HepG2 (cell line): ENCODE measurements at regions not wholly inside any gene's neighbourhood (a gene's known extent, or its start where the extent isn't known, plus 50 kb on each side); places are given as distances from the start of the nearest gene placed in this dataset.

Experiments
- ATAC-seq: fragments of 200-7000 bp; cut with Tn5 transposase; 3 replicates; pipeline ENCODE4 v1.9.1; 2020; ENCODE audit warnings: mild to moderate bottlenecking, moderate library complexity
- BruUV-seq: library from RNA; stranded (reverse); fragments of 400-500 nt; replicated peaks from 2 replicates; lab custom pipeline; 2021; lab: Mats Ljungman, UMichigan
- CTCF ChIA-PET: fragments of 300-600 bp; formaldehyde crosslinking; extraction: SDS; loops from one replicate; lab custom pipeline; 2021; ENCODE audit warnings: low total read pairs, inconsistent platforms, low intra/inter-chr PET ratio; lab: Yijun Ruan, JAX
- POLR2A ChIA-PET: fragments of 350-600 bp; sonication (Branson Sonifier 250); formaldehyde crosslinking; loops from one replicate; lab custom pipeline; 2020; ENCODE audit warnings: antibody characterized with exemption, inconsistent platforms; lab: Yijun Ruan, JAX
- DNase-seq: peaks from one replicate; pipeline ENCODE4 v3.0.0-alpha.2; 2015; ENCODE audit warnings: low spot score
- FAIRE-seq: peaks from 3 replicates; lab custom pipeline; 2011; peaks lifted over from hg19 to GRCh38; lab: Jason Lieb, UNC
- H2AFZ ChIP-seq: one replicate; pipeline ENCODE4 v1.6.1; 2011; ENCODE audit warnings: low read length, inconsistent platforms
- H3K27ac ChIP-seq: fragments of 300-600 bp; 3 replicates; pipeline ENCODE4 v1.8.0; 2011; ENCODE audit warnings: mixed run types, mild to moderate bottlenecking, mixed read lengths, low read length, inconsistent platforms; ENCODE audit not compliant: insufficient read depth; ENCODE audit errors: extremely low read length
- H3K27me3 ChIP-seq, 2 experiments: fragments of 200-600 bp in 1 of 2; 2 replicates in 1 of 2; 3 replicates in 1 of 2; pipeline versions ENCODE4 v1.6.0 to v1.8.0; 2011; ENCODE audit warnings: low read length in 2 of 2, mild to moderate bottlenecking in 2 of 2, moderate library complexity in 2 of 2, inconsistent platforms in 1 of 2; ENCODE audit not compliant: insufficient read depth in 2 of 2, control insufficient read depth in 1 of 2
- H3K36me3 ChIP-seq, 2 experiments: fragments of 200-600 bp in 1 of 2; replicated peaks in 1 of 2; 2 replicates in 1 of 2; 3 replicates in 1 of 2; pipeline versions ENCODE4 v1.5.1 to v1.8.0; 2011; ENCODE audit warnings: low read length in 2 of 2, inconsistent platforms in 1 of 2; ENCODE audit not compliant: insufficient read depth in 2 of 2, control insufficient read depth in 1 of 2
- H3K4me1 ChIP-seq: 2 replicates; pipeline ENCODE4 v1.5.1; 2012; ENCODE audit warnings: low read length, inconsistent platforms; ENCODE audit not compliant: insufficient read depth
- H3K4me2 ChIP-seq: 2 replicates; pipeline ENCODE4 v1.6.0; 2011; ENCODE audit warnings: low read depth, low read length, inconsistent platforms
- H3K4me3 ChIP-seq, 3 experiments: fragments of 200-600 bp in 1 of 3; sonication (generic), shearing (Covaris generic) in 1 of 3; replicated peaks in 1 of 3; 2 replicates each; pipeline ENCODE4 v1.5.1; 2011 to 2016; ENCODE audit warnings: low read length in 3 of 3, inconsistent platforms in 2 of 3, low read depth in 2 of 3, mild to moderate bottlenecking in 2 of 3, control low read depth in 1 of 3, mixed read lengths in 1 of 3; ENCODE audit not compliant: insufficient read depth in 1 of 3
- H3K79me2 ChIP-seq: one replicate; pipeline ENCODE4 v1.6.1; 2011; ENCODE audit warnings: low read length, inconsistent platforms; ENCODE audit not compliant: insufficient read depth
- H3K9ac ChIP-seq: 2 replicates; pipeline ENCODE4 v1.6.0; 2011; ENCODE audit warnings: mild to moderate bottlenecking, low read depth, low read length, inconsistent platforms; ENCODE audit not compliant: insufficient read depth
- H3K9me3 ChIP-seq: 2 replicates; pipeline ENCODE4 v1.5.1; 2012; ENCODE audit warnings: mild to moderate bottlenecking, low read length
- H4K20me1 ChIP-seq: 2 replicates; pipeline ENCODE4 v1.6.0; 2011; ENCODE audit warnings: inconsistent platforms, mild to moderate bottlenecking, low read length, moderate library complexity; ENCODE audit not compliant: insufficient read depth
- HCFC1 ChIP-seq: fragments of 150-350 bp; IDR thresholded peaks from 2 replicates; pipeline ENCODE4 v1.6.1; 2014; ENCODE audit warnings: low read depth, low read length
- HOXD1 ChIP-seq: sonication (generic); formaldehyde crosslinking; IDR thresholded peaks from 2 replicates; pipeline ENCODE4 v1.5.0; 2020; ENCODE audit warnings: missing genetic modification reagents
- IKZF1 ChIP-seq: fragments of 450-650 bp; IDR thresholded peaks from 2 replicates; pipeline ENCODE4 v1.7.1; 2016
- MXI1 ChIP-seq: IDR thresholded peaks from 3 replicates; pipeline ENCODE4 v1.6.1; 2012; ENCODE audit warnings: low read depth, low read length, inconsistent platforms, borderline replicate concordance
- NAIF1 ChIP-seq: sonication (generic); formaldehyde crosslinking; IDR thresholded peaks from 2 replicates; pipeline ENCODE4 v1.5.0; 2020; ENCODE audit warnings: mild to moderate bottlenecking, missing genetic modification reagents, borderline replicate concordance
- PHB2 ChIP-seq: fragments of 450-650 bp; IDR thresholded peaks from 2 replicates; pipeline ENCODE4 v1.6.1; 2018; ENCODE audit not compliant: partially characterized antibody
- PPARG ChIP-seq: conservative IDR thresholded peaks from 2 replicates; pipeline ENCODE4 v1.6.1; 2016; ENCODE audit warnings: missing biosample characterization, missing genetic modification reagents
- YY1 ChIP-seq: IDR thresholded peaks from 2 replicates; pipeline ENCODE4 v1.6.1; 2011; ENCODE audit warnings: low read length, low read depth, moderate library complexity, mild to moderate bottlenecking; ENCODE audit not compliant: insufficient read depth, insufficient replicate concordance
- ZIK1 ChIP-seq: sonication (generic); formaldehyde crosslinking; IDR thresholded peaks from 2 replicates; pipeline ENCODE4 v1.5.0; 2020; ENCODE audit warnings: mild to moderate bottlenecking, low read depth, missing genetic modification reagents, borderline replicate concordance
- ZNF34 ChIP-seq: sonication (generic); formaldehyde crosslinking; IDR thresholded peaks from 2 replicates; pipeline ENCODE4 v1.4.0; 2020; ENCODE audit warnings: mild to moderate bottlenecking, missing genetic modification reagents, borderline replicate concordance
- ZNF557 ChIP-seq: sonication (generic); formaldehyde crosslinking; IDR thresholded peaks from 2 replicates; pipeline ENCODE4 v1.4.0; 2020; ENCODE audit warnings: missing genetic modification reagents
- ZNF569 ChIP-seq: sonication (generic); formaldehyde crosslinking; IDR thresholded peaks from 2 replicates; pipeline ENCODE4 v1.5.0; 2020; ENCODE audit warnings: mild to moderate bottlenecking, missing genetic modification reagents, moderate library complexity, borderline replicate concordance
- WGBS: methylation state at CpG from one replicate; pipeline ENCODE4 v1.1.6; 2017; ENCODE audit warnings: low lambda C conversion rate; 5-methylcytosine and 5-hydroxymethylcytosine counted together
- in situ Hi-C: cut with HindIII; loops from 2 replicates; pipeline ENCODE4 v1.10.0; 2017; ENCODE audit warnings: low pct_unique_long_range_greater_than_20kb; ENCODE audit not compliant: extremely low pct_ligation_motif_present
- intact Hi-C: fragments of 100-400 bp; cut with micrococcal nuclease; formaldehyde crosslinking; loops from one replicate; pipeline ENCODE4 v1.10.0; 2022; ENCODE audit not compliant: unreplicated experiment
- TF ChIP-seq, protein P1 (sequence below): IDR thresholded peaks from 2 replicates; pipeline ENCODE4 v1.6.1; 2016; ENCODE audit warnings: low read depth

DNA sequence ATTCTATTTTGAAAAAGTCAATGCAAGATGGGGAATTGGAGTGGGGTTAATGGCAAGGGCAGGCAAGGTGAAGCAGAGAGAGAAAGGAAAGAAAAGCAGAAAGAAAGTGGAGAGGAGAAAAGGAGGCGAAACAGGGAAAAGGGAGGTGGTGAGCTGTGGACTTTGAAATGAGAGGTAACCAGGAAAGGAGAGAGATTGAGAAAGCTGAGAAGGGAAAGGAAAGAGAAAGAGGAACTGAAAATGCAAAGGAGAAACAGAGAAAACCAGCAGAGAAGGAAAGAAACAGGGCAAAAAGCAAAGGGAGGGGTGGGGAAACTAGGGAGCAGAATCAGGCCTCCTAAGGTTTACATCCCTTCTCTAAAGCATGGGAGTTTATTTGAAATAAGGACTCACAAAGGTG lies 72.5 kb upstream of the TPK1 start:
- 41% methylated on average over 1 of the region's 1 CpG for WGBS
- Histone ChIP-seq H3K36me3 (no peaks in the 10 kb centered on the region), H3K79me2 (no peaks in the 10 kb centered on the region), H3K4me1 (no peaks in the 10 kb centered on the region), H2AFZ (no peak overlapping the region), H3K27me3 (no peaks in the 10 kb centered on the region), H3K4me2 (no peak overlapping the region), H3K4me3 (no peak overlapping the region)
- ChIA-PET CTCF (no interaction called here), POLR2A (no interaction called here)
- intact Hi-C loops: no loop called here
- BruUV-seq: no TSS peak
- no peak for DNase-seq
- TF ChIP-seq PHB2 (no peak), HCFC1 (no peak), MXI1 (no peak), ZIK1 (CRISPR knock-in tag) (no peak), ZNF34 (no peak), ZNF557 (CRISPR knock-in tag) (no peak), HOXD1 (no peak), ZNF569 (CRISPR knock-in tag) (no peak), IKZF1 (no peak), YY1 (no peak), PPARG (no peak), NAIF1 (CRISPR knock-in tag) (no peak)
- TF ChIP-seq, protein P1, sequence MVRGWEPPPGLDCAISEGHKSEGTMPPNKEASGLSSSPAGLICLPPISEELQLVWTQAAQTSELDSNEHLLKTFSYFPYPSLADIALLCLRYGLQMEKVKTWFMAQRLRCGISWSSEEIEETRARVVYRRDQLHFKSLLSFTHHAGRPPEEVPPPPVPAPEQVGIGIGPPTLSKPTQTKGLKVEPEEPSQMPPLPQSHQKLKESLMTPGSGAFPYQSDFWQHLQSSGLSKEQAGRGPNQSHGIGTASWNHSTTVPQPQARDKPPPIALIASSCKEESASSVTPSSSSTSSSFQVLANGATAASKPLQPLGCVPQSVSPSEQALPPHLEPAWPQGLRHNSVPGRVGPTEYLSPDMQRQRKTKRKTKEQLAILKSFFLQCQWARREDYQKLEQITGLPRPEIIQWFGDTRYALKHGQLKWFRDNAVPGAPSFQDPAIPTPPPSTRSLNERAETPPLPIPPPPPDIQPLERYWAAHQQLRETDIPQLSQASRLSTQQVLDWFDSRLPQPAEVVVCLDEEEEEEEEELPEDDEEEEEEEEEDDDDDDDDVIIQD (CRISPR knock-in tag): no peak
- TF ChIP-seq, all 625 proteins: peak for 0
- H4K20me1 ChIP-seq: no peaks in the 10 kb centered on the region
- H3K27ac ChIP-seq: no peak overlapping the region
- FAIRE-seq (no peak), ATAC-seq (no peak)
- in situ Hi-C loops: no loop called here
- H3K9ac ChIP-seq: no peak overlapping the region
- H3K9me3 ChIP-seq: peaks cover 9% of the 10 kb centered on the region
